ENCODE measurements at regions not wholly inside any gene's neighbourhood (a gene's known extent, or its start where the extent isn't known, plus 50 kb on each side); places are given as distances from the start of the nearest gene placed in this dataset.

- no peak for DNase-seq (ENCODE audit: low read depth, low spot score)
These were observed 296.8 kb upstream of the KAZN start for GRCh38 chr1:14301704-14302024.

DNA sequence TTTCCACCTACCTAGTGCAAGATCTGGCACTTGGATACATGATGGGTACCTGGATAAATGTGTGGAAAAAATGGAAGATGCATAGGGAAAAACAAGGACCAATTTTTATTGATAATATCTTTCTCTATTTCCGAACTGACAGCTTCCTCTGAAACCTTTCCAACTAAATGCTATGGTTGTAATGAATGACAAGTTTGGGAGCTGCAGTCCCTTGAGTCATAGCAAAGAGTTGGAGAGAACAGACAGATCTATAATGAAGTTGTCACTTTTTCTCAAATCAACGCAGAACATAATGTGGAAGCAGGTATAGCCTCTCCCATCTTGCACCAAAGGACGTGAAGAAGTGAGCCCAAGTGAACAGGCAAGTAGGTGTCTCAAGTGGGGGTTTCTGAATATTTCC, 296.5 kb upstream of the KAZN start:
- no peak for DNase-seq (ENCODE audit: low read depth, low spot score)

GRCh38 chr1:14303011-14303410, 295.5 kb upstream of the KAZN start:
- DNase-seq (ENCODE audit: low read depth, low spot score), result no peak

- DNase-seq (ENCODE audit: low read depth, low spot score), result no peak
These were observed 294.1 kb upstream of the KAZN start for GRCh38 chr1:14304381-14304865.

- no peak for DNase-seq (ENCODE audit: low read depth, low spot score)
These were observed 290.0 kb upstream of the KAZN start for GRCh38 chr1:14308460-14308859.

- DNase-seq (ENCODE audit: low read depth, low spot score), result no peak
These were observed 288.5 kb upstream of the KAZN start for GRCh38 chr1:14309984-14310383.

DNA sequence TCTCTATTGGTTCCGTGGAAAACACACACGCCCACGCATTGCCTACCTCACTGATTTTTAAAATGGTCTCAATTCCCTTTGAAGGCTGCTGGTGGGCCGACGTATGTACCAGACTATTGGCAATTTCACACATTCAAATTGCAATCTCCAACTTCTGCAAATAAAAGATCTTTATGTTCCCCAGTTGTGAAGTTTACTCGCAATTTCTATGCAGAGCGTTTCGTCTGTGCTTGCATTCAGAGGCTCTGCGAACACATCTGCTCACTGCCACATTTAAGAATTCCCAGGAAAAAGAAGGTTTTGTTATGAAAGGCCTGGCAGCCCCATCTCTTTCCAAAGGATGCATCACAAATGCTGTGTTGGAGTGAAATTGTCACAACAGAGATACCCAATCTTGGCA, 288.0 kb upstream of the KAZN start:
- no peak for DNase-seq (ENCODE audit: low read depth, low spot score)

GRCh38 chr1:14313731-14314431, 284.6 kb upstream of the KAZN start:
- DNase-seq (ENCODE audit: low read depth, low spot score), result no peak

DNA sequence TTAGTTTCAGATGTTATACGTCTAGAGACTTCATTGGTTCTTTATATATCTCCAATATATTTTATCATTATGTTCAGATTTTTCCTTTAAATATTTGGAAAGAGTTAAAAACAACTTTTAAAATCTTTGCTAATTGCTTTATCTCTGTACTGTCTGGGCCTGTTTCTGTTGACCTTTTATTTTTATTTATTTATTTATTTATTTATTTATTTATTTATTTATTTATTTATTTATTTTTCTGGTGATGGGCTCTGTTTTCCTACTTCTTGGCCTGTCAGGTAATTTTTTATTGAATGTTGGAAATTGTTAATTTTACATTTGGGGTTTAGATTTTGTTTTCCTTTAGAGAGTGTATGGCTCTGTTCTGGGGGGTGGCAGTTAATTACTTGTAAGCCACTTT, 279.7 kb upstream of the KAZN start:
- DNase-seq (ENCODE audit: low read depth, low spot score), result no peak

- DNase-seq (ENCODE audit: low read depth, low spot score), result no peak
These were observed 278.0 kb upstream of the KAZN start for GRCh38 chr1:14320518-14320917.

DNA sequence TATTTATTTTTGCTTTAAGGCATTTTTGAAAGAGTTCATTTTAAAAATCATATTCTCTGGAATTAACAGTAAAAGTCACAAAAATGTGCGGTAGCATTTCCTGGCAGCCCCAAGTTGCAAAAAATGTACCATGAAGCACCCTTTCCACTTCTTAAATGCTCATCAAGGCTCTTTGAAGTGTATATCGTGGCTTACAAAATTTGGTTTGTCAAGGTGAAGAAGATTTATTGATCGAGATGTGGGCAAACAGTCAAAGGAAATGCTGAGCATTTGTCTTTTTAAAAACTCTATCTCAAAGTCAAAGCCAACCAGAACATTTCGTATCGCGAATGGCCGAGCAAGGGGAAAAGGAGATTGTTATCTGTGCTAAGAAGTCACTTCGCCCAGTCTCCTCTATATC, 277.5 kb upstream of the KAZN start:
- no peak for DNase-seq (ENCODE audit: low read depth, low spot score)

GRCh38 chr1:14321422-14321821, 277.1 kb upstream of the KAZN start:
- no peak for DNase-seq (ENCODE audit: low read depth, low spot score)

GRCh38 chr1:14323568-14324247, 274.8 kb upstream of the KAZN start:
- no peak for DNase-seq (ENCODE audit: low read depth, low spot score)

DNA sequence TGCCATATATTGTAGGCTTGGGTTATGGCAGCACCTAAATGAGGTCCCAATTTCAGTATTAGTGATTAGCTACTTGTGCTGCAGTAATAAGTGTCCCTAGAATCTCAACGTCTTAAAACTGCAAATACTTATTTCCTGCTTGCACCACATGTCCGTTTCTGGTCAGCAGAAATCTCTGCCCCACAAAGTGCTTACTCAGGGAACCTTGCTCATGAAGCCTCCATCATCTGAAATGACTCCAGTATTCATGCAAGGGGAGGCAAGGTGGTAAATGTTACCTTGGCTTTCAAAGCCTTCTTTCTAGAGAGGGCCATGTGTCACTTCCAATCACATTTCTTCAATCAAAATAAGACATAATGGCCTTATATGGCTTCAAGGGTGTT, 274.2 kb upstream of the KAZN start:
- no peak for DNase-seq (ENCODE audit: low read depth, low spot score)

GRCh38 chr1:14326857-14327256, 271.6 kb upstream of the KAZN start:
- DNase-seq (ENCODE audit: low read depth, low spot score), result no peak

GRCh38 chr1:14328685-14329084, 269.8 kb upstream of the KAZN start:
- DNase-seq (ENCODE audit: low read depth, low spot score), result no peak

DNA sequence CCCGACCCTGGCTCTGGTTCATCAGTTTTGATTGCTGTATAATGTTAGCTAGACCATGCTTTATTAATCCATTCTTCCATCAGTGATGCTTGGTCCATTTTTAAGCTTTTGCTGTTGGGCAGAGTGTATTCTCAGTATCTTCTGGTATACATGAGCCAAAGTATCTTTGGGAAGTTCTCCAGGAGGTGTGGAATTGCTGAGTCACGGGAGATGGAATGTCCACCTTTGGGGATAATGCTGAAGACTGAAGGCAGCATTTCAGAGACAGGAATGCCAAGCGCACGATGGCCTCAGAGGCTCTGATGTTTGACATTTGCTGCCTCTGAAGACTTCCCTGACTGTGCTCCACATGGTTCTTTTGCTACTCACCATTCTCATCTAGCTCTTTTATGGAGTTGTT, 266.3 kb upstream of the KAZN start:
- no peak for DNase-seq (ENCODE audit: low read depth, low spot score)

GRCh38 chr1:14334336-14335176, 263.9 kb upstream of the KAZN start:
- DNase-seq (ENCODE audit: low read depth, low spot score), result no peak

- no peak for DNase-seq (ENCODE audit: low read depth, low spot score)
These were observed 260.0 kb upstream of the KAZN start for GRCh38 chr1:14338509-14338908.

DNA sequence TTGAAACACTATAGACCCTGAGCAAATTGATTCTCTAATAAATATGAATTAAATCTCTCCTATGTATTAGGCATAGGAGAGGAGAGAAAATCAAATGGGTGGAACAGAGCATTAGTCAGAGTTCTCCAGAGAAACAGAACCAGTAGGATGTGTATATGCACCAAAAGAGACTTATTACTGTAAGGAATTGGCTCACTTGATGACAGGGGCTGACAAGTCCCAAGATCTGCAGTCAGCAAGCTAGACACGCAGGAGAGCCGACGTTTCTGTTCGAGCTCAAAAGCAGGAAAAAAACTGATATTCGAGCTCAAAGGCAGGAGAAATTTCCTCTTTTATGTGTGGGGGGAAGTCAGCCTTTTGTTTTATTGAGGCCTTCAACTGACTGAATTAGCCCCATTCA, 259.2 kb upstream of the KAZN start:
- no peak for DNase-seq (ENCODE audit: low read depth, low spot score)

GRCh38 chr1:14340002-14340785, 258.3 kb upstream of the KAZN start:
- DNase-seq (ENCODE audit: low read depth, low spot score), result no peak

DNA sequence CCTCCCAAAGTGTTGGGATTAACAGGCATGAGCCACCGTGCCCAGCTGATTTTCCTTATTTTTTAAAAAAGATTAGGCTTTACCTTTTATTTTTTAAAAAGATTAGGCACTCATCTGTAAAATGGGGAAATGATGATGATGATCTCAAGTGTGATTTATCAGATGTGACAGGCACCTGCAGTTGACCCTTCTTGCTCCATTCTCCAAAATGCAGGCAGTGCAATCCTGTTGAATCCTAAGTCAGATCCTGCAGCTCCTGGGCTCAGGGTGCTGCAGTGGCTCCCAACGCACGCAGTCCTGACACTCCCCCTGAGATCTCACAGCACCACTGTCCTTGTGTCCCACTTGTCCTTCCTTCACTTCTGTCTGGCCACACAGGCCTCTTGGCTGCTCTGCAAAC, 257.3 kb upstream of the KAZN start:
- no peak for DNase-seq (ENCODE audit: low read depth, low spot score)

All from ELF-1 (cell line).